MCF 10A (cell line): ENCODE measurements at regions not wholly inside any gene's neighbourhood (a gene's known extent, or its start where the extent isn't known, plus 50 kb on each side); places are given as distances from the start of the nearest gene placed in this dataset.

Source experiments
- BruUV-seq: library from RNA; stranded (reverse); fragments of 400-500 nt; replicated peaks from 2 replicates; lab custom pipeline; 2021; lab: Mats Ljungman, UMichigan
- CTCF ChIA-PET: fragments of 300-600 bp; sonication (Branson Sonifier 250); formaldehyde crosslinking; extraction: SDS; loops from one replicate; lab custom pipeline; 2021; ENCODE audit warnings: antibody characterized with exemption, inconsistent platforms; lab: Yijun Ruan, JAX
- POLR2A ChIA-PET: fragments of 300-600, 350-650 bp; sonication (Branson Sonifier 250); formaldehyde crosslinking; extraction: SDS; loops from one replicate; lab custom pipeline; 2020; ENCODE audit warnings: antibody characterized with exemption, inconsistent platforms; lab: Yijun Ruan, JAX
- DNase-seq: peaks from one replicate; pipeline ENCODE4 v3.0.0-alpha.2; 2018; ENCODE audit not compliant: unreplicated experiment
- H3K27ac Mint-ChIP-seq: one replicate; pipeline ENCODE4 v1.8.0; 2022; ENCODE audit warnings: mild to moderate bottlenecking, low read depth, mixed read lengths; ENCODE audit not compliant: unreplicated experiment
- H3K27me3 Mint-ChIP-seq: one replicate; pipeline ENCODE4 v1.8.0; 2022; ENCODE audit warnings: mixed read lengths; ENCODE audit not compliant: insufficient read depth, unreplicated experiment
- H3K36me3 Mint-ChIP-seq: one replicate; pipeline ENCODE4 v1.8.0; 2022; ENCODE audit warnings: mild to moderate bottlenecking, moderate library complexity, mixed read lengths; ENCODE audit not compliant: insufficient read depth, unreplicated experiment
- H3K4me1 Mint-ChIP-seq: one replicate; pipeline ENCODE4 v1.8.0; 2022; ENCODE audit warnings: mixed read lengths; ENCODE audit not compliant: insufficient read depth, unreplicated experiment
- H3K4me3 Mint-ChIP-seq: one replicate; pipeline ENCODE4 v1.8.0; 2022; ENCODE audit warnings: mild to moderate bottlenecking, moderate library complexity, mixed read lengths; ENCODE audit not compliant: unreplicated experiment
- H3K9me3 Mint-ChIP-seq: one replicate; pipeline ENCODE4 v1.8.0; 2022; ENCODE audit warnings: mixed read lengths; ENCODE audit not compliant: unreplicated experiment
- CTCF ChIP-seq: fragments of 200-600 bp; IDR thresholded peaks from one replicate; pipeline ENCODE4 v1.8.0; 2022; ENCODE audit warnings: antibody characterized with exemption, mild to moderate bottlenecking; ENCODE audit not compliant: unreplicated experiment
- intact Hi-C: fragments of 100-400 bp; cut with micrococcal nuclease; formaldehyde crosslinking; loops from 2 replicates; pipeline ENCODE4 v1.14.1; 2022

- H3K27ac Mint-ChIP-seq, result no peak overlapping the region
- no TSS peak for BruUV-seq
- intact Hi-C loops, result no loop called here
- H3K36me3 Mint-ChIP-seq, result no peaks in the 10 kb centered on the region
- TF ChIP-seq CTCF, result no peak
- H3K4me1 Mint-ChIP-seq, result no peaks in the 10 kb centered on the region
- ChIA-PET POLR2A (no interaction called here), CTCF (no interaction called here)
- no peak for DNase-seq
- no peaks in the 10 kb centered on the region for H3K27me3 Mint-ChIP-seq
- no peaks in the 10 kb centered on the region for H3K9me3 Mint-ChIP-seq
- no peak overlapping the region for H3K4me3 Mint-ChIP-seq
Measured at GRCh38 chr10:118116715-118117449, 70.1 kb upstream of the RAB11FIP2 start.

- Mint-ChIP-seq H3K36me3 (no peaks in the 10 kb centered on the region), H3K27me3 (no peaks in the 10 kb centered on the region), H3K9me3 (no peaks in the 10 kb centered on the region), H3K4me1 (no peaks in the 10 kb centered on the region), H3K4me3 (no peak overlapping the region), H3K27ac (no peak overlapping the region)
- intact Hi-C loops, result no loop called here
- CTCF ChIA-PET, result no interaction called here
- no peak for DNase-seq
- POLR2A ChIA-PET, result no interaction called here
- TF ChIP-seq CTCF, result no peak
- BruUV-seq, result no TSS peak
Measured at GRCh38 chr10:118116362-118116714, 69.6 kb upstream of the RAB11FIP2 start.

- no peak for TF ChIP-seq CTCF
- ChIA-PET POLR2A (no interaction called here), CTCF (no interaction called here)
- Mint-ChIP-seq H3K4me3 (no peak overlapping the region), H3K36me3 (no peaks in the 10 kb centered on the region), H3K27ac (no peak overlapping the region), H3K4me1 (no peaks in the 10 kb centered on the region), H3K9me3 (no peaks in the 10 kb centered on the region), H3K27me3 (no peaks in the 10 kb centered on the region)
- BruUV-seq, result no TSS peak
- no peak for DNase-seq
- intact Hi-C loops, result no loop called here
Measured at GRCh38 chr10:118115701-118116100, 69.0 kb upstream of the RAB11FIP2 start.

GRCh38 chr10:118114992-118115391 lies 68.3 kb upstream of the RAB11FIP2 start:
- intact Hi-C loops, result no loop called here
- BruUV-seq, result no TSS peak

More at GRCh38 chr10:118114992-118115391, 68.3 kb upstream of the RAB11FIP2 start:
- Mint-ChIP-seq H3K36me3 (no peaks in the 10 kb centered on the region), H3K4me3 (no peak overlapping the region), H3K9me3 (no peaks in the 10 kb centered on the region), H3K27me3 (no peaks in the 10 kb centered on the region), H3K4me1 (no peaks in the 10 kb centered on the region), H3K27ac (no peak overlapping the region)
- POLR2A ChIA-PET, result no interaction called here
- CTCF ChIA-PET, result no interaction called here
- no peak for DNase-seq
- no peak for TF ChIP-seq CTCF
